ENCODE measurements at regions not wholly inside any gene's neighbourhood (a gene's known extent, or its start where the extent isn't known, plus 50 kb on each side); places are given as distances from the start of the nearest gene placed in this dataset.

- TF ChIP-seq GABPA (IDR thresholded peaks at IDR 0.05 in 1 of 2, conservative IDR thresholded peaks at IDR 0.05 in 1 of 2) (no peak), SP1 (IDR thresholded peaks at IDR 0.05) (no peak), MAX (IDR thresholded peaks at IDR 0.05) (no peak), RXRA (IDR thresholded peaks at IDR 0.05) (no peak), HNF4G (IDR thresholded peaks at IDR 0.05) (no peak), TAF1 (conservative IDR thresholded peaks at IDR 0.05) (no peak)
These were observed 162.3 kb upstream of the MAOA start (continued) for GRCh38 chrX:43493756-43494155.

GRCh38 chrX:43500246-43500645, 155.9 kb upstream of the MAOA start:
- TF ChIP-seq HNF4G (IDR thresholded peaks at IDR 0.05) (no peak), ZBTB33 (IDR thresholded peaks at IDR 0.05) (no peak), JUND (IDR thresholded peaks at IDR 0.05) (no peak), GABPA (IDR thresholded peaks at IDR 0.05 in 1 of 2, conservative IDR thresholded peaks at IDR 0.05 in 1 of 2) (no peak), YY1 (IDR thresholded peaks at IDR 0.05) (no peak), TAF1 (conservative IDR thresholded peaks at IDR 0.05) (no peak), NR2F2 (IDR thresholded peaks at IDR 0.05) (no peak), HNF4A (conservative IDR thresholded peaks at IDR 0.05) (no peak), EGR1 (IDR thresholded peaks at IDR 0.05; ENCODE audit: low read depth in 2 of 2) (no peak), CTCF (IDR thresholded peaks at IDR 0.05; ENCODE audit: low read depth, low read length, missing input control) (no peak), FOXA2 (IDR thresholded peaks at IDR 0.05) (no peak), RXRA (IDR thresholded peaks at IDR 0.05) (no peak)
- H3K27ac ChIP-seq (ENCODE audit: low read depth in 1 of 2, low read length in 2 of 2), result no peak overlapping the region
- WGBS, result 90% methylated on average over 1 of the region's 1 CpG
- DNase-seq (ENCODE audit: low spot score), result no peak
- no peaks in the 10 kb centered on the region for H3K4me1 ChIP-seq (ENCODE audit: control insufficient read depth in 4 of 4, insufficient read depth in 4 of 4, low read length in 3 of 4)
- no peaks in the 10 kb centered on the region for H3K27me3 ChIP-seq (ENCODE audit: control insufficient read depth in 4 of 4, insufficient read depth in 4 of 4, low read length in 3 of 4)
- no peak overlapping the region for H3K4me3 ChIP-seq (ENCODE audit: low read depth in 1 of 3, low read length in 3 of 3)
- no peak overlapping the region for H3K9ac ChIP-seq (ENCODE audit: low read depth in 1 of 2, low read length in 2 of 2)
- H3K9me3 ChIP-seq (ENCODE audit: control insufficient read depth in 4 of 4, low read length in 3 of 4), result no peaks in the 10 kb centered on the region
- H3K36me3 ChIP-seq (ENCODE audit: control insufficient read depth in 4 of 4, insufficient read depth in 3 of 4, low read depth in 1 of 4, low read length in 3 of 4), result no peaks in the 10 kb centered on the region

GRCh38 chrX:43500996-43501694, 155.0 kb upstream of the MAOA start:
- peaks cover 0 to 3% (median 0%) of the 10 kb centered on the region in 4 donors for H3K27me3 ChIP-seq (ENCODE audit: control insufficient read depth in 4 of 4, insufficient read depth in 4 of 4, low read length in 3 of 4)
- H3K27ac ChIP-seq (ENCODE audit: low read depth in 1 of 2, low read length in 2 of 2), result no peak overlapping the region
- DNase-seq (ENCODE audit: low spot score), result no peak
- no peaks in the 10 kb centered on the region for H3K4me1 ChIP-seq (ENCODE audit: control insufficient read depth in 4 of 4, insufficient read depth in 4 of 4, low read length in 3 of 4)
- H3K9me3 ChIP-seq (ENCODE audit: control insufficient read depth in 4 of 4, low read length in 3 of 4), result no peaks in the 10 kb centered on the region
- no peak overlapping the region for H3K9ac ChIP-seq (ENCODE audit: low read depth in 1 of 2, low read length in 2 of 2)
- H3K4me3 ChIP-seq (ENCODE audit: low read depth in 1 of 3, low read length in 3 of 3), result no peak overlapping the region
- H3K36me3 ChIP-seq (ENCODE audit: control insufficient read depth in 4 of 4, insufficient read depth in 3 of 4, low read depth in 1 of 4, low read length in 3 of 4), result no peaks in the 10 kb centered on the region
- WGBS, result 76% methylated on average over 2 of the region's 2 CpGs
- TF ChIP-seq RAD21 (IDR thresholded peaks at IDR 0.05), result no peak

Measured in liver (tissue), 8 donors.